Lower leg skin (tissue), 4 donors: ENCODE measurements at regions not wholly inside any gene's neighbourhood (a gene's known extent, or its start where the extent isn't known, plus 50 kb on each side); places are given as distances from the start of the nearest gene placed in this dataset.

Experiments
- DNase-seq, 2 donors: peaks; one replicate each; pipeline ENCODE4 v3.0.0-alpha.2; 2019; ENCODE audit warnings: low spot score in 2 of 2
- H3K4me3 ChIP-seq: fragments of 200-600 bp; sonication (generic); 2 replicates; pipeline ENCODE4 v1.5.1; 2017; ENCODE audit warnings: mild to moderate bottlenecking, low read depth; ENCODE audit not compliant: poor library complexity, severe bottlenecking
- POLR2A ChIP-seq, 2 donors: fragments of 450-650 bp; IDR thresholded peaks; one replicate each; pipeline ENCODE4 v1.6.1; 2016 to 2017; ENCODE audit warnings: antibody characterized with exemption in 2 of 2, mild to moderate bottlenecking in 1 of 2, moderate library complexity in 1 of 2
- WGBS, 2 donors: methylation state at CpG; one replicate each; pipeline ENCODE4 v1.1.5; 2018; 5-methylcytosine and 5-hydroxymethylcytosine counted together
- intact Hi-C: fragments of 100-400 bp; cut with DNase I; formaldehyde crosslinking; loops from one replicate; pipeline ENCODE4 v1.15.0; 2023; ENCODE audit warnings: low total_unique reads
- TF ChIP-seq, protein P1 (sequence below), 3 donors: fragments of 450-650 bp; IDR thresholded peaks; one replicate each; pipeline ENCODE4 v1.5.1; 2016; ENCODE audit warnings: antibody characterized with exemption in 3 of 3, mild to moderate bottlenecking in 3 of 3, moderate library complexity in 2 of 3

DNA sequence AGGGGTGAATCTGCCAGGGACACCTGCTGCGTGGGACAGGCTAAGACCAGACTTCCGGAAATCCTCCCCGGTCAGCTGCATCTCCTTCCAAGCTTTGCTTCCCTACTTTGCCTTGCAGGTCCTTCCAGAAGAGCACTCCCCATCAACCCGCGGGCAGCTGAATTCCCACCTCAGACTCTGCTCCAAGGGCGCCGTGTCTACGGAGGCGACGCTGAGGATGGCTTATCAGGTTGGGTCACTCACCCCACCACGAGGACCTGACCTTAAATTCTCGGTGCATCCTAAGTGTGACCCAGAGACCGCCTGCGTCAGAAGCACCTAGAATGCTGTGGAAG, 78.9 kb upstream of the KMT2C start:
- TF ChIP-seq, protein P1, sequence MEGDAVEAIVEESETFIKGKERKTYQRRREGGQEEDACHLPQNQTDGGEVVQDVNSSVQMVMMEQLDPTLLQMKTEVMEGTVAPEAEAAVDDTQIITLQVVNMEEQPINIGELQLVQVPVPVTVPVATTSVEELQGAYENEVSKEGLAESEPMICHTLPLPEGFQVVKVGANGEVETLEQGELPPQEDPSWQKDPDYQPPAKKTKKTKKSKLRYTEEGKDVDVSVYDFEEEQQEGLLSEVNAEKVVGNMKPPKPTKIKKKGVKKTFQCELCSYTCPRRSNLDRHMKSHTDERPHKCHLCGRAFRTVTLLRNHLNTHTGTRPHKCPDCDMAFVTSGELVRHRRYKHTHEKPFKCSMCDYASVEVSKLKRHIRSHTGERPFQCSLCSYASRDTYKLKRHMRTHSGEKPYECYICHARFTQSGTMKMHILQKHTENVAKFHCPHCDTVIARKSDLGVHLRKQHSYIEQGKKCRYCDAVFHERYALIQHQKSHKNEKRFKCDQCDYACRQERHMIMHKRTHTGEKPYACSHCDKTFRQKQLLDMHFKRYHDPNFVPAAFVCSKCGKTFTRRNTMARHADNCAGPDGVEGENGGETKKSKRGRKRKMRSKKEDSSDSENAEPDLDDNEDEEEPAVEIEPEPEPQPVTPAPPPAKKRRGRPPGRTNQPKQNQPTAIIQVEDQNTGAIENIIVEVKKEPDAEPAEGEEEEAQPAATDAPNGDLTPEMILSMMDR (IDR thresholded peaks at IDR 0.05), result no peak
- TF ChIP-seq POLR2A (IDR thresholded peaks at IDR 0.05), result no peak
- 91 to 95% methylated on average over 11 to 14 of the region's 14 CpGs for WGBS, 2 donors
- no peak overlapping the region for H3K4me3 ChIP-seq
- DNase-seq, result no peak
- intact Hi-C loops, result no loop called here

DNA sequence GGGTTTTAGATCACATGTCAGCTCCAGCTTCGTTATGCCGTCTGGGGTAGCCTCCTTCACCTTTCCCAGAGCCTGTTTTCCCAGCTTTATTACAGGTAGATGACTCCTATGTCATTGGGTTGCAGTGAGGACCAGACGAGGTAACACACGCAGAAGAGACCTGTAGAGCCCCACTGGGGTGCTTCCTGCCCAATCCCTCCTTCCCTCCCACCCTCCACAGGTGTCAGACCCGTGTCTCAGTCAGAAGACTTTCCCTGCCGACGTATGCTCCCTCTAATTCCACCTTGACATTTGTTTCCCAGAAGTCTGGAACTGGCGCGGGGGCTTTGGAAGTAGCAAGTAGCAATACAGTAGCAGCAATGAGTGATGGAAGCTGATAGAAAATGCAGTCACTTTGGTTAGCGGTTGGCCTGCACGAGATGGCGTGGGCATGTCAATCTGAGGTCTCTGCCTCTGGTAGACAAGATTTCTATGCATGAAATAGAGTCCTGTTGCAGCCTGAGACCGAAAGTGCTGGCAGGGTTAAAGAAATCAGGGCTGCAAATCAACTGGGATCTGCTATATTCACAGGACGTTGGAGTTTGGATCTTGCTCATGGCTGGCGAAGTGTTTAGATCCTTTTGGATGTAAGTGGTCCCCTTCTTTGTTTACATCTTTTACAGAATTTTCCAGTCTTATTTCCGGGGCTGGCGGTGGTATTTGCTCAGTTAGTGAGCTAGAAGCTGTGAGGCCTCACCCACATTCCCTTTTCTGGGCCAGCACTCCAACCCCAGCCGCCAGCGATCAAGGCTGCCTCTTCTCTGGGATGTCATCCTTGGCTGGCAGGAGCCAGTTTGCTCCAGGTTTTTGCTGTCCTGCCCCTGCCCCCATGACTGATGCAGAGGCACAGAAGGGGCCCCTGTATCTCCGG, 78.3 kb upstream of the KMT2C start:
- DNase-seq, result no peak
- 74 to 75% methylated on average over 20 of the region's 20 CpGs for WGBS, 2 donors
- intact Hi-C loops, result no loop called here

DNA sequence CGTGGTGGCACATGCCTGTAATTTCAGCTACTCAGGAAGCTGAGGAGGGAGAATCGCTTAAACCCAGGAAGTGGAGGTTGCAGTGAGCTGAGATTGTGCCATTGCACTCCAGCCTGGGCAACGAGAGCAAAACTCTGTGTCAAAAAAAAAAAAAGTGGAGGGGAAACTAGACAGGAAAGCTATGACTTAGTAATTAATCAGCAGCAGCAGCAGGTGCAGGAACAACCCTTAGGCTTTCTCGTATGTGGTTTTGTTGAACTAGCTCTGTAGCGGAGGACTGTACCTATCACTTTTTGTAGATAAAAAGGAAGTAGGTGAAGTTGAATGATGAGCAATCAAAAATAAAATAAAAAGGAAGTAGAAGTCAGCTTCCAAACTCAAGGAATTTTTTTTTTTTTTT, 76.9 kb upstream of the KMT2C start:
- no peak overlapping the region for H3K4me3 ChIP-seq
- WGBS, 2 donors, result 39 to 47% methylated on average over 5 of the region's 5 CpGs
- no peak for DNase-seq
- TF ChIP-seq, protein P1 (IDR thresholded peaks at IDR 0.05), result no peak
- TF ChIP-seq POLR2A (IDR thresholded peaks at IDR 0.05), result no peak
- intact Hi-C loops, result no loop called here

More for the DNA sequence above, 78.3 kb upstream of the KMT2C start:
- H3K4me3 ChIP-seq, result no peak overlapping the region
- no peak for TF ChIP-seq POLR2A (IDR thresholded peaks at IDR 0.05)
- TF ChIP-seq, protein P1 (IDR thresholded peaks at IDR 0.05), result no peak

DNA sequence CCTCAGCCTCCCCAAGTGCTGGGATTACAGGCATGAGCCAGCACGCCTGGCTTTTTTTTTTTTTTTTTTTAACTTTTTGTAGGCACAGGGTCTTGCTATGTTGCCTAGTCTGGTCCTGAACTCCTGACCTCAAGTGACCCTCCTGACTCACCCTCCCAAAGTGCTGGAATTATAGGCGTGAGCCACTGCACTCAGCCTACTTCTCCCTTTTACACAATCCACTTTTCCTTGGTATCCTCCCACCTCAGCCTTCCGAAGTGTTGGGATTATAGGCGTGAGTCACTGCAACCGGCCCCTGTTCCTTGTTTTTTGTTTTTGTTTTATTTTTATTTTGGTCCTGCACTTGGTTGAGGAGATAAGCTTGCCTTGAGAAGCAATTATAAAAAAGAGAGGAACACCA, 75.9 kb upstream of the KMT2C start:
- H3K4me3 ChIP-seq, result no peak overlapping the region
- intact Hi-C loops, result no loop called here
- TF ChIP-seq POLR2A (IDR thresholded peaks at IDR 0.05), result no peak
- TF ChIP-seq, protein P1 (IDR thresholded peaks at IDR 0.05), result no peak
- WGBS, 2 donors, result 66 to 68% methylated on average over 5 of the region's 5 CpGs
- no peak for DNase-seq

DNA sequence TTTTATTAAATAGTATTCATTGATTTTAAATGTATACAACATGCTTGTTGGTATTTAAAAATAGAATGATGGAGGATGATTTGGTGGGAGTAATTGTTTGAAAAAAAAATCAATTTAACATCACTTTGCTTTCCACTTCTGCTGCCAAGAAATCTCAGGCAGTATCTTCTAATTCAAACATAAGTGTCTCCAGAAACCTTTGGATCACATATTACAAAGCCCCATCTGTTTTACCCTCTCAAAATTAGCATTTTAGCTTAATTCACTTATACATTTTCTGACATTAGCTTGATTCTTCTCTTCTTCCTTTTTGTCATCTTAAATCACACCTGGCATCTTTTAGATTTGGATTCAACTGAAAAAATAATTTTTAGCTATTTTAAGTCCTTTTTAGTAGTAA, 72.9 kb upstream of the KMT2C start:
- DNase-seq, result no peak
- no peak for TF ChIP-seq POLR2A (IDR thresholded peaks at IDR 0.05)
- TF ChIP-seq, protein P1 (IDR thresholded peaks at IDR 0.05), result no peak
- no peak overlapping the region for H3K4me3 ChIP-seq
- intact Hi-C loops, result no loop called here

DNA sequence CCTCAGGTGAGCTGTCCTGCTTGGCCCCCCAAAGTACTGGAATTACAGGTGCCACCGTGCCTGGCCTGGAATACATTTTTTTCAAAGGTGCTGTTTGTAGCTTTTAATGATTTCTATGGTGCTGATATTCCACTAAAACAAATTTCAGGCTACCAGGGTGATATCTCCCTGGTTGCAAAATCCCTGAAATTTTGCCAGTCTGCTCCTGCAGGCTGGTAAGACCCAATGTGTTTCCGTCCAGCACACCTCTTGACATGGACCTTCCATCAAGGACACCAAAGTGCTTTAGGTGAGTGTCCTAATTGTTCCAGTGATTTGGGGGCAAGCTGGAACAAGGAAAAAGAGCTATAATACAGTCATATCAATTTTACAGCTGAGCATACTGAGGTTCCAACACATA, 69.8 kb upstream of the KMT2C start:
- WGBS, 2 donors, result 88 to 92% methylated on average over 2 of the region's 2 CpGs
- H3K4me3 ChIP-seq, result no peak overlapping the region
- no peak for DNase-seq
- TF ChIP-seq, protein P1 (IDR thresholded peaks at IDR 0.05), result no peak
- TF ChIP-seq POLR2A (IDR thresholded peaks at IDR 0.05), result no peak
- intact Hi-C loops, result no loop called here
